ENCODE measurements at regions not wholly inside any gene's neighbourhood (a gene's known extent, or its start where the extent isn't known, plus 50 kb on each side); places are given as distances from the start of the nearest gene placed in this dataset.
A peak's percentile ranks its signal among the peaks of the same experiment; 100 is the strongest.

DNA sequence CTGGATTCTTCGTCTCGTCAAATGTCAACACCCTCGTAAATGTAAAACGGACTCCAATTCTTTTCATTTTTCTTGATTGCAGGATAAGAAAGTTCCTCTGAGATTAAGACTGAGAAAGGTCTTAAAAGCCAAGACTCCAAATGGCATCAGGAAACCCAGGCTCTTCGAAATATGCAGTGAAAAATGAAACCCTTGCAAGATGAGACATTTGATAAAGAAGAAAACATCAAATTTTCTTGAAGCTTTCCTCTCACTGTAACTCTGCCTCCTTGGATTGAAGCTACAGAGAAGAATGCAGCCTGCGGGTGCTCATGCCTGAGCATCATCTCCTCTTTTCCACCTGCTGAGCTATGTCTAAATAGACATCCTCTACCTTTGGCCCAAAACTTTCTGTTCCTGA is 342.4 kb upstream of the THBS1 start:
- Histone ChIP-seq H3K9ac (no peak overlapping the region), H2AFZ (ENCODE audit: low read depth) (no peak overlapping the region), H3K4me2 (no peak overlapping the region), H3K9me2 (no peaks in the 10 kb centered on the region), H3K27ac (ENCODE audit: low read depth in 2 of 2, low read length in 1 of 2) (peak overlapping the region in 1 of 2 experiments; percentile 45; a peak in 3 of 4 replicates), H3K27me3 (ENCODE audit: insufficient read depth) (no peaks in the 10 kb centered on the region), H3K79me2 (ENCODE audit: insufficient read depth) (no peaks in the 10 kb centered on the region), H4K20me1 (ENCODE audit: insufficient read depth) (no peaks in the 10 kb centered on the region), H3F3A (replicated peaks; ENCODE audit: insufficient read depth) (peaks cover 29% of the 10 kb centered on the region), H3K4me1 (ENCODE audit: control insufficient read depth in 1 of 2, insufficient read depth in 2 of 2, low read depth in 1 of 2, low read length in 1 of 2) (peaks cover 2 to 27% of the 10 kb centered on the region in 2 experiments), H3K36me3 (replicated peaks in 1 of 2; ENCODE audit: control insufficient read depth in 1 of 2, insufficient read depth in 2 of 2, low read length in 1 of 2) (no peaks in the 10 kb centered on the region), H3K9me3 (no peaks in the 10 kb centered on the region), H3K4me3 (ENCODE audit: low read depth in 2 of 2, low read length in 1 of 2) (no peak overlapping the region)
- POLR2A ChIA-PET = no interaction called here
- no peak for TF ChIP-seq ELF1 (IDR thresholded peaks at IDR 0.05)
- TF ChIP-seq FOXM1 (IDR thresholded peaks at IDR 0.05; ENCODE audit: low read depth) = peak; percentile 73
- TF ChIP-seq TCF12 (IDR thresholded peaks at IDR 0.05) = peak; percentile 85
- peak in 1 of 2 experiments; percentile 84; a peak in 2 of 4 replicates for TF ChIP-seq EP300 (IDR thresholded peaks at IDR 0.05; ENCODE audit: borderline replicate concordance in 1 of 2, low read depth in 1 of 2, low read length in 1 of 2)
- no peak for TF ChIP-seq POLR2AphosphoS5 (IDR thresholded peaks at IDR 0.05; ENCODE audit: low read depth, low read length)
- TF ChIP-seq MEF2A (IDR thresholded peaks at IDR 0.05; ENCODE audit: borderline replicate concordance, low read depth) = peak; percentile 11; the same call in 1 of the 2 replicates
- TF ChIP-seq YY1 (IDR thresholded peaks at IDR 0.05; ENCODE audit: low read depth) = no peak
- TF ChIP-seq TEAD4 (IDR thresholded peaks at IDR 0.05; ENCODE audit: borderline replicate concordance, insufficient read depth) = peak; percentile 76; the same call in 1 of the 2 replicates
- TF ChIP-seq GABPA (IDR thresholded peaks at IDR 0.05; ENCODE audit: low read depth) = no peak
- peak; percentile 32; the same call in 1 of the 2 replicates for TF ChIP-seq NFIC (IDR thresholded peaks at IDR 0.05; ENCODE audit: borderline replicate concordance)
- TF ChIP-seq JUND (IDR thresholded peaks at IDR 0.05) = peak; percentile 60
- TF ChIP-seq, protein P1, sequence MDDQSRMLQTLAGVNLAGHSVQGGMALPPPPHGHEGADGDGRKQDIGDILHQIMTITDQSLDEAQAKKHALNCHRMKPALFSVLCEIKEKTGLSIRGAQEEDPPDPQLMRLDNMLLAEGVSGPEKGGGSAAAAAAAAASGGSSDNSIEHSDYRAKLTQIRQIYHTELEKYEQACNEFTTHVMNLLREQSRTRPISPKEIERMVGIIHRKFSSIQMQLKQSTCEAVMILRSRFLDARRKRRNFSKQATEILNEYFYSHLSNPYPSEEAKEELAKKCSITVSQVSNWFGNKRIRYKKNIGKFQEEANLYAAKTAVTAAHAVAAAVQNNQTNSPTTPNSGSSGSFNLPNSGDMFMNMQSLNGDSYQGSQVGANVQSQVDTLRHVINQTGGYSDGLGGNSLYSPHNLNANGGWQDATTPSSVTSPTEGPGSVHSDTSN (IDR thresholded peaks at IDR 0.05) = peak; percentile 73
- no peak for TF ChIP-seq SIN3A (IDR thresholded peaks at IDR 0.05; ENCODE audit: borderline replicate concordance, low read depth, low read length)
- no peak for DNase-seq
- WGBS (ENCODE audit: low lambda C conversion rate) = 66% methylated on average over 6 of the region's 6 CpGs
- CTCF ChIA-PET = no interaction called here

GRCh38 chr15:39239562-39239961 is 341.3 kb upstream of the THBS1 start:
- ChIA-PET POLR2A (no interaction called here), CTCF (no interaction called here)
- 8% methylated on average over 1 of the region's 1 CpG for WGBS (ENCODE audit: low lambda C conversion rate)
- no peaks in the 10 kb centered on the region for H3K79me2 ChIP-seq (ENCODE audit: insufficient read depth)
- no peaks in the 10 kb centered on the region for H3K36me3 ChIP-seq (replicated peaks in 1 of 2; ENCODE audit: control insufficient read depth in 1 of 2, insufficient read depth in 2 of 2, low read length in 1 of 2)
- H4K20me1 ChIP-seq (ENCODE audit: insufficient read depth) = no peaks in the 10 kb centered on the region
- no peak overlapping the region for H2AFZ ChIP-seq (ENCODE audit: low read depth)
- no peaks in the 10 kb centered on the region for H3K9me2 ChIP-seq
- TF ChIP-seq FOXJ3 (CRISPR knock-in tag; IDR thresholded peaks at IDR 0.05) (no peak), NFIC (IDR thresholded peaks at IDR 0.05; ENCODE audit: borderline replicate concordance) (peak; percentile 64), POLR2AphosphoS5 (IDR thresholded peaks at IDR 0.05; ENCODE audit: low read depth, low read length) (no peak), RCOR1 (IDR thresholded peaks at IDR 0.05; ENCODE audit: low read length) (no peak), JUND (IDR thresholded peaks at IDR 0.05) (peak; percentile 75), TEAD4 (IDR thresholded peaks at IDR 0.05; ENCODE audit: borderline replicate concordance, insufficient read depth) (peak; percentile 72; the same call in 1 of the 2 replicates), EP300 (IDR thresholded peaks at IDR 0.05; ENCODE audit: borderline replicate concordance in 1 of 2, low read depth in 1 of 2, low read length in 1 of 2) (peak in 1 of 2 experiments; percentile 89; a peak in 2 of 4 replicates), TCF12 (IDR thresholded peaks at IDR 0.05) (peak; percentile 85), FOXM1 (IDR thresholded peaks at IDR 0.05; ENCODE audit: low read depth) (peak; percentile 80; the same call in 1 of the 2 replicates), FOSL2 (IDR thresholded peaks at IDR 0.05; ENCODE audit: borderline replicate concordance, low read depth) (peak; percentile 73; the same call in 1 of the 2 replicates), ZBTB33 (IDR thresholded peaks at IDR 0.05; ENCODE audit: borderline replicate concordance, low read depth) (no peak)
- TF ChIP-seq, protein P1 (IDR thresholded peaks at IDR 0.05) = peak; percentile 78
- peaks cover 36% of the 10 kb centered on the region for H3F3A ChIP-seq (replicated peaks; ENCODE audit: insufficient read depth)
- no peaks in the 10 kb centered on the region for H3K27me3 ChIP-seq (ENCODE audit: insufficient read depth)
- no peak overlapping the region for H3K9ac ChIP-seq
- H3K4me2 ChIP-seq = no peak overlapping the region
- peaks cover 2 to 23% of the 10 kb centered on the region in 2 experiments for H3K4me1 ChIP-seq (ENCODE audit: control insufficient read depth in 1 of 2, insufficient read depth in 2 of 2, low read depth in 1 of 2, low read length in 1 of 2)
- no peaks in the 10 kb centered on the region for H3K9me3 ChIP-seq
- no peak overlapping the region for H3K4me3 ChIP-seq (ENCODE audit: low read depth in 2 of 2, low read length in 1 of 2)
- H3K27ac ChIP-seq (ENCODE audit: low read depth in 2 of 2, low read length in 1 of 2) = peak overlapping the region in 1 of 2 experiments; percentile 45; a peak in 3 of 4 replicates
- no peak for DNase-seq

Data from SK-N-SH (cell line).